H9 (cell line): ENCODE measurements at regions not wholly inside any gene's neighbourhood (a gene's known extent, or its start where the extent isn't known, plus 50 kb on each side); places are given as distances from the start of the nearest gene placed in this dataset.

Experiments used
- DNase-seq: peaks from one replicate; pipeline ENCODE4 v3.0.0-alpha.2; 2017
- H2AFZ ChIP-seq: one replicate; pipeline ENCODE4 v1.6.1; 2013; ENCODE audit warnings: mild to moderate bottlenecking, low read length, control low read depth, moderate library complexity
- H2AK5ac ChIP-seq: 2 replicates; pipeline ENCODE4 v1.6.1; 2013; ENCODE audit warnings: low read length, control low read depth, mixed read lengths; ENCODE audit not compliant: insufficient read length
- H2BK120ac ChIP-seq: one replicate; pipeline ENCODE4 v1.6.1; 2013; ENCODE audit warnings: low read depth, mild to moderate bottlenecking, low read length, control low read depth, inconsistent platforms; ENCODE audit not compliant: poor library complexity, severe bottlenecking
- H2BK12ac ChIP-seq: 2 replicates; pipeline ENCODE4 v1.6.1; 2013; ENCODE audit warnings: low read length, control low read depth, mixed read lengths, low read depth; ENCODE audit not compliant: insufficient read length
- H2BK15ac ChIP-seq: 2 replicates; pipeline ENCODE4 v1.6.1; 2013; ENCODE audit warnings: low read depth, low read length, control low read depth
- H2BK20ac ChIP-seq: one replicate; pipeline ENCODE4 v1.6.1; 2013; ENCODE audit warnings: low read depth, mild to moderate bottlenecking, low read length, control low read depth, inconsistent platforms; ENCODE audit not compliant: poor library complexity, severe bottlenecking
- H2BK5ac ChIP-seq: 2 replicates; pipeline ENCODE4 v1.6.1; 2013; ENCODE audit warnings: low read length, control low read depth, mixed read lengths; ENCODE audit not compliant: insufficient read length
- H3K14ac ChIP-seq: 2 replicates; pipeline ENCODE4 v1.6.1; 2013; ENCODE audit warnings: low read length, control low read depth; ENCODE audit not compliant: insufficient read depth
- H3K18ac ChIP-seq: 2 replicates; pipeline ENCODE4 v1.6.1; 2013; ENCODE audit warnings: low read depth, mild to moderate bottlenecking, mixed read lengths, low read length, control low read depth; ENCODE audit not compliant: insufficient read length
- H3K23ac ChIP-seq: 2 replicates; pipeline ENCODE4 v1.6.1; 2013; ENCODE audit warnings: low read length, control low read depth, mixed read lengths, low read depth; ENCODE audit not compliant: insufficient read length
- H3K23me2 ChIP-seq: 2 replicates; pipeline ENCODE4 v1.6.1; 2013; ENCODE audit warnings: low read depth, mild to moderate bottlenecking, mixed read lengths, low read length, control low read depth; ENCODE audit not compliant: insufficient read length, poor library complexity, severe bottlenecking
- H3K27ac ChIP-seq: 2 replicates; pipeline ENCODE4 v1.5.1; 2013; ENCODE audit warnings: low read length, control low read depth, mixed read lengths, low read depth; ENCODE audit not compliant: insufficient read length
- H3K27me3 ChIP-seq: 2 replicates; pipeline ENCODE4 v1.6.1; 2013; ENCODE audit warnings: low read length, control low read depth, inconsistent platforms; ENCODE audit not compliant: insufficient read depth
- H3K4ac ChIP-seq: 2 replicates; pipeline ENCODE4 v1.6.1; 2013; ENCODE audit warnings: low read depth, mild to moderate bottlenecking, control low read depth, inconsistent platforms, low read length, moderate library complexity
- H3K4me1 ChIP-seq: 2 replicates; pipeline ENCODE4 v1.6.1; 2013; ENCODE audit warnings: low read length, control low read depth, inconsistent platforms; ENCODE audit not compliant: insufficient read depth
- H3K4me2 ChIP-seq: 2 replicates; pipeline ENCODE4 v1.6.1; 2013; ENCODE audit warnings: low read length, control low read depth, mixed read lengths; ENCODE audit not compliant: insufficient read length, insufficient read depth
- H3K56ac ChIP-seq: 2 replicates; pipeline ENCODE4 v1.6.1; 2013; ENCODE audit warnings: low read depth, mild to moderate bottlenecking, mixed read lengths, low read length, control low read depth; ENCODE audit not compliant: insufficient read length
- H3K79me1 ChIP-seq: 2 replicates; pipeline ENCODE4 v1.6.1; 2013; ENCODE audit warnings: low read depth, mild to moderate bottlenecking, moderate library complexity, low read length, control low read depth, inconsistent platforms; ENCODE audit not compliant: insufficient read depth, poor library complexity, severe bottlenecking
- H3K79me2 ChIP-seq: 2 replicates; pipeline ENCODE4 v1.6.1; 2013; ENCODE audit warnings: low read length, control low read depth, inconsistent platforms; ENCODE audit not compliant: insufficient read depth
- H3K9ac ChIP-seq: 2 replicates; pipeline ENCODE4 v1.6.1; 2013; ENCODE audit warnings: low read length, control low read depth, mixed read lengths; ENCODE audit not compliant: insufficient read length; ENCODE audit errors: extremely low read depth
- H3K9me3 ChIP-seq: one replicate; pipeline ENCODE4 v1.6.1; 2013; ENCODE audit warnings: low read depth, low read length, inconsistent platforms; ENCODE audit not compliant: control insufficient read depth
- H3T11ph ChIP-seq: one replicate; pipeline ENCODE4 v1.6.1; 2013; ENCODE audit warnings: mild to moderate bottlenecking, low read length, control low read depth, inconsistent platforms
- H4K20me1 ChIP-seq: one replicate; pipeline ENCODE4 v1.6.1; 2013; ENCODE audit not compliant: control insufficient read depth, insufficient read length, insufficient read depth
- H4K5ac ChIP-seq: 2 replicates; pipeline ENCODE4 v1.6.1; 2013; ENCODE audit warnings: low read depth, mild to moderate bottlenecking, mixed read lengths, low read length, control low read depth; ENCODE audit not compliant: insufficient read length
- H4K8ac ChIP-seq: replicated peaks from 2 replicates; pipeline ENCODE4 v1.6.1; 2013; ENCODE audit warnings: low read length, control low read depth, mixed read lengths, low read depth; ENCODE audit not compliant: insufficient read length
- H4K91ac ChIP-seq: 2 replicates; pipeline ENCODE4 v1.6.1; 2013; ENCODE audit warnings: low read depth, mild to moderate bottlenecking, moderate library complexity, mixed read lengths, low read length, control low read depth; ENCODE audit not compliant: insufficient read length
- H3K27ac Mint-ChIP-seq, 3 experiments: 2 replicates in 2 of 3; 3 replicates in 1 of 3; pipeline ENCODE4 v1.8.0; 2020 to 2021; ENCODE audit warnings: mixed read lengths in 3 of 3, mild to moderate bottlenecking in 1 of 3, moderate library complexity in 1 of 3
- H3K27me3 Mint-ChIP-seq: 2 replicates; pipeline ENCODE4 v1.8.0; 2021; ENCODE audit warnings: low read depth, mild to moderate bottlenecking, moderate library complexity, mixed read lengths
- H3K36me3 Mint-ChIP-seq, 3 experiments: 2 replicates in 2 of 3; 3 replicates in 1 of 3; pipeline ENCODE4 v1.8.0; 2020 to 2021; ENCODE audit warnings: low read depth in 3 of 3, mixed read lengths in 3 of 3; ENCODE audit not compliant: insufficient read depth in 1 of 3
- H3K4me1 Mint-ChIP-seq, 2 experiments: 2 replicates each; pipeline ENCODE4 v1.8.0; 2020; ENCODE audit warnings: mixed read lengths in 2 of 2
- H3K4me3 Mint-ChIP-seq, 2 experiments: 2 replicates in 1 of 2; 3 replicates in 1 of 2; pipeline ENCODE4 v1.8.0; 2020 to 2021; ENCODE audit warnings: mild to moderate bottlenecking in 2 of 2, mixed read lengths in 2 of 2, moderate library complexity in 1 of 2
- H3K9me3 Mint-ChIP-seq, 2 experiments: 2 replicates in 1 of 2; 3 replicates in 1 of 2; pipeline ENCODE4 v1.8.0; 2020; ENCODE audit warnings: mild to moderate bottlenecking in 2 of 2, mixed read lengths in 2 of 2, moderate library complexity in 1 of 2
- CTCF ChIP-seq: fragments of 200-600 bp; sonication (generic); conservative IDR thresholded peaks from 3 replicates; pipeline ENCODE4 v1.8.0; 2021; ENCODE audit warnings: antibody characterized with exemption, mild to moderate bottlenecking
- WGBS: extraction: QIAGEN DNeasy Blood & Tissue Kit; methylation state at CpG from one replicate; pipeline ENCODE4 v1.1.7; 2013; ENCODE audit warnings: missing lambda C conversion rate, low lambda C conversion rate, mixed read lengths; ENCODE audit not compliant: insufficient read length; ENCODE audit errors: extremely low coverage; 5-methylcytosine and 5-hydroxymethylcytosine counted together

GRCh38 chr12:75571656-75572205 lies 60.3 kb upstream of the KRR1 start:
- Mint-ChIP-seq H3K4me3 (no peak overlapping the region), H3K36me3 (no peaks in the 10 kb centered on the region), H3K9me3 (no peaks in the 10 kb centered on the region; a peak in 1 of 5 replicates), H3K27me3 (no peaks in the 10 kb centered on the region), H3K27ac (no peak overlapping the region), H3K4me1 (peaks cover 4 to 5% of the 10 kb centered on the region in 2 experiments; a peak in 2 of 4 replicates)
- H3K4me2 ChIP-seq: no peak overlapping the region
- no peak overlapping the region for H3T11ph ChIP-seq
- H3K56ac ChIP-seq: no peak overlapping the region
- H2BK12ac ChIP-seq: no peak overlapping the region
- no peak overlapping the region for H3K4ac ChIP-seq
- no peaks in the 10 kb centered on the region for H3K4me1 ChIP-seq
- WGBS: no CpG with 5 or more reads among the region's 2 CpGs
- H3K27ac ChIP-seq: no peak overlapping the region
- H2BK120ac ChIP-seq: no peak overlapping the region
- H3K79me1 ChIP-seq: no peaks in the 10 kb centered on the region
- no peak overlapping the region for H2AK5ac ChIP-seq
- H3K79me2 ChIP-seq: no peaks in the 10 kb centered on the region
- H3K14ac ChIP-seq: no peak overlapping the region
- no peak for TF ChIP-seq CTCF
- H2BK5ac ChIP-seq: no peak overlapping the region
- H3K27me3 ChIP-seq: no peaks in the 10 kb centered on the region
- H4K20me1 ChIP-seq: no peaks in the 10 kb centered on the region
- H2BK15ac ChIP-seq: no peak overlapping the region
- H4K91ac ChIP-seq: no peak overlapping the region
- no peak overlapping the region for H2AFZ ChIP-seq
- H3K18ac ChIP-seq: no peak overlapping the region
- no peak for DNase-seq
- H3K23me2 ChIP-seq: no peaks in the 10 kb centered on the region
- no peaks in the 10 kb centered on the region for H3K9me3 ChIP-seq
- H4K5ac ChIP-seq: no peak overlapping the region
- no peak overlapping the region for H2BK20ac ChIP-seq
- H3K9ac ChIP-seq: no peak overlapping the region
- no peak overlapping the region for H4K8ac ChIP-seq
- H3K23ac ChIP-seq: no peak overlapping the region
